Keratinocyte (primary cell): ENCODE measurements at regions not wholly inside any gene's neighbourhood (a gene's known extent, or its start where the extent isn't known, plus 50 kb on each side); places are given as distances from the start of the nearest gene placed in this dataset.

Experiments used
- DNase-seq: peaks from one replicate; pipeline ENCODE4 v3.0.0-alpha.2; 2011; ENCODE audit warnings: low read depth, missing footprints, low spot score
- FAIRE-seq: peaks from 2 replicates; lab custom pipeline; 2011; peaks lifted over from hg19 to GRCh38; lab: Jason Lieb, UNC
- H2AFZ ChIP-seq: 2 replicates; pipeline ENCODE4 v1.6.0; 2012; ENCODE audit warnings: low read length, control low read depth, inconsistent platforms; ENCODE audit not compliant: control insufficient read depth
- H3K27ac ChIP-seq: 2 replicates; pipeline ENCODE4 v1.5.1; 2011; ENCODE audit warnings: low read length; ENCODE audit not compliant: control insufficient read depth, insufficient read depth
- H3K27me3 ChIP-seq: 3 replicates; pipeline ENCODE4 v1.6.0; 2011; ENCODE audit warnings: low read length; ENCODE audit not compliant: control insufficient read depth, insufficient read depth; ENCODE audit errors: extremely low read depth
- H3K36me3 ChIP-seq, 2 experiments: 2 replicates in 1 of 2; 3 replicates in 1 of 2; pipeline ENCODE4 v1.5.1; 2011; ENCODE audit warnings: low read length in 2 of 2, mild to moderate bottlenecking in 1 of 2; ENCODE audit not compliant: control insufficient read depth in 2 of 2, insufficient read depth in 2 of 2; ENCODE audit errors: extremely low read depth in 1 of 2
- H3K4me1 ChIP-seq: 3 replicates; pipeline ENCODE4 v1.5.1; 2011; ENCODE audit warnings: low read length; ENCODE audit not compliant: control insufficient read depth, insufficient read depth; ENCODE audit errors: extremely low read depth
- H3K4me2 ChIP-seq: 3 replicates; pipeline ENCODE4 v1.6.0; 2011; ENCODE audit warnings: low read depth, low read length; ENCODE audit not compliant: control insufficient read depth, insufficient read depth; ENCODE audit errors: extremely low read depth
- H3K4me3 ChIP-seq, 3 experiments: fragments of 200-600 bp in 1 of 3; sonication (generic) in 1 of 3; 2 replicates in 2 of 3; 3 replicates in 1 of 3; pipeline ENCODE4 v1.5.1; 2011 to 2016; ENCODE audit warnings: low read length in 3 of 3, mild to moderate bottlenecking in 3 of 3, control low read depth in 2 of 3, inconsistent platforms in 1 of 3, low read depth in 1 of 3, mixed read lengths in 1 of 3, mixed run types in 1 of 3, moderate library complexity in 1 of 3; ENCODE audit not compliant: control insufficient read depth in 2 of 3, insufficient read depth in 2 of 3; ENCODE audit errors: extremely low read depth in 1 of 3
- H3K79me2 ChIP-seq: 2 replicates; pipeline ENCODE4 v1.6.0; 2012; ENCODE audit warnings: low read length; ENCODE audit not compliant: control insufficient read depth, insufficient read depth
- H3K9ac ChIP-seq: 3 replicates; pipeline ENCODE4 v1.6.0; 2011; ENCODE audit warnings: low read length; ENCODE audit not compliant: control insufficient read depth, insufficient read depth; ENCODE audit errors: extremely low read depth
- H3K9me1 ChIP-seq: 3 replicates; pipeline ENCODE4 v1.6.0; 2011; ENCODE audit warnings: low read length; ENCODE audit not compliant: control insufficient read depth, insufficient read depth; ENCODE audit errors: extremely low read depth
- H3K9me3 ChIP-seq: 2 replicates; pipeline ENCODE4 v1.5.1; 2012; ENCODE audit warnings: low read depth, low read length; ENCODE audit not compliant: control insufficient read depth
- H4K20me1 ChIP-seq: 3 replicates; pipeline ENCODE4 v1.6.0; 2011; ENCODE audit warnings: low read length; ENCODE audit not compliant: control insufficient read depth, insufficient read depth; ENCODE audit errors: extremely low read depth
- CTCF ChIP-seq, 3 experiments: IDR thresholded peaks in 1 of 3; conservative IDR thresholded peaks in 1 of 3; optimal IDR thresholded peaks in 1 of 3; 2 replicates in 2 of 3; 3 replicates in 1 of 3; pipeline versions ENCODE3 to v1.5.1; 2011; ENCODE audit warnings: low read length in 3 of 3, mild to moderate bottlenecking in 3 of 3, moderate library complexity in 2 of 3, control low read depth in 1 of 3, inconsistent platforms in 1 of 3; ENCODE audit not compliant: insufficient read depth in 2 of 3; ENCODE audit errors: extremely low read depth in 1 of 3
- EZH2 ChIP-seq: IDR thresholded peaks from one replicate; pipeline ENCODE4 v1.6.1; 2012; ENCODE audit warnings: inconsistent platforms, mild to moderate bottlenecking, low read length, moderate library complexity
- dilution Hi-C: fragments of 300-500 bp; cut with MboI; formaldehyde crosslinking; loops from one replicate; pipeline ENCODE4 v1.7.0; 2020; ENCODE audit warnings: low sequenced_read_pairs; ENCODE audit not compliant: extremely low pct_ligation_motif_present

- Histone ChIP-seq H3K9ac (no peak overlapping the region), H3K4me3 (no peak overlapping the region), H3K27ac (no peak overlapping the region), H3K9me3 (no peaks in the 10 kb centered on the region), H3K4me2 (no peak overlapping the region), H3K4me1 (no peaks in the 10 kb centered on the region), H3K9me1 (no peaks in the 10 kb centered on the region), H2AFZ (no peak overlapping the region), H3K27me3 (no peaks in the 10 kb centered on the region), H4K20me1 (no peaks in the 10 kb centered on the region), H3K79me2 (no peaks in the 10 kb centered on the region), H3K36me3 (no peaks in the 10 kb centered on the region)
- FAIRE-seq (no peak), DNase-seq (no peak)
- TF ChIP-seq EZH2 (no peak), CTCF (optimal IDR thresholded peaks at IDR 0.05 in 1 of 3, IDR thresholded peaks at IDR 0.05 in 1 of 3, conservative IDR thresholded peaks at IDR 0.05 in 1 of 3; ENCODE audit: extremely low read depth in 1 of 3, insufficient read depth in 2 of 3, low read length in 3 of 3) (no peak)
- dilution Hi-C loops, result no loop called here
Measured at GRCh38 chr11:80655834-80656233, 1215.0 kb upstream of the TENM4 start.

- H3K9ac ChIP-seq, result no peak overlapping the region
- H3K4me3 ChIP-seq, result no peak overlapping the region
- dilution Hi-C loops, result no loop called here
- H3K4me2 ChIP-seq, result no peak overlapping the region
- no peaks in the 10 kb centered on the region for H3K9me1 ChIP-seq
- H3K36me3 ChIP-seq, result no peaks in the 10 kb centered on the region
- no peak for TF ChIP-seq EZH2
- TF ChIP-seq CTCF (optimal IDR thresholded peaks at IDR 0.05 in 1 of 3, IDR thresholded peaks at IDR 0.05 in 1 of 3, conservative IDR thresholded peaks at IDR 0.05 in 1 of 3; ENCODE audit: extremely low read depth in 1 of 3, insufficient read depth in 2 of 3, low read length in 3 of 3), result no peak
- H3K9me3 ChIP-seq, result no peaks in the 10 kb centered on the region
- H4K20me1 ChIP-seq, result no peaks in the 10 kb centered on the region
- DNase-seq (no peak), FAIRE-seq (no peak)
- no peak overlapping the region for H2AFZ ChIP-seq
- H3K27me3 ChIP-seq, result no peaks in the 10 kb centered on the region
- H3K4me1 ChIP-seq, result no peaks in the 10 kb centered on the region
- no peak overlapping the region for H3K27ac ChIP-seq
- no peaks in the 10 kb centered on the region for H3K79me2 ChIP-seq
Measured at GRCh38 chr11:80650966-80651365, 1210.1 kb upstream of the TENM4 start.
